Suprapubic skin (tissue), 4 donors: ENCODE measurements at regions not wholly inside any gene's neighbourhood (a gene's known extent, or its start where the extent isn't known, plus 50 kb on each side); places are given as distances from the start of the nearest gene placed in this dataset.

ENCODE experiments used
- POLR2A ChIP-seq, 2 donors: fragments of 450-650 bp; IDR thresholded peaks; one replicate each; pipeline ENCODE4 v1.6.1; 2017; ENCODE audit warnings: antibody characterized with exemption in 2 of 2, mild to moderate bottlenecking in 2 of 2, moderate library complexity in 2 of 2
- POLR2AphosphoS5 ChIP-seq, 3 donors: sonication (generic); formaldehyde crosslinking; IDR thresholded peaks; one replicate each; pipeline ENCODE4 v1.6.1; 2017; ENCODE audit warnings: antibody characterized with exemption in 3 of 3
- TF ChIP-seq, protein P1 (sequence below), 2 donors: fragments of 200-600 bp in 1 of 2; fragments of 450-650 bp in 1 of 2; sonication (generic) in 1 of 2; IDR thresholded peaks; one replicate each; pipeline ENCODE4 v1.5.1; 2016 to 2019; ENCODE audit warnings: antibody characterized with exemption in 2 of 2, mild to moderate bottlenecking in 1 of 2, moderate library complexity in 1 of 2

- TF ChIP-seq POLR2A (IDR thresholded peaks at IDR 0.05) (no peak), POLR2AphosphoS5 (IDR thresholded peaks at IDR 0.05) (no peak)
- TF ChIP-seq, protein P1, sequence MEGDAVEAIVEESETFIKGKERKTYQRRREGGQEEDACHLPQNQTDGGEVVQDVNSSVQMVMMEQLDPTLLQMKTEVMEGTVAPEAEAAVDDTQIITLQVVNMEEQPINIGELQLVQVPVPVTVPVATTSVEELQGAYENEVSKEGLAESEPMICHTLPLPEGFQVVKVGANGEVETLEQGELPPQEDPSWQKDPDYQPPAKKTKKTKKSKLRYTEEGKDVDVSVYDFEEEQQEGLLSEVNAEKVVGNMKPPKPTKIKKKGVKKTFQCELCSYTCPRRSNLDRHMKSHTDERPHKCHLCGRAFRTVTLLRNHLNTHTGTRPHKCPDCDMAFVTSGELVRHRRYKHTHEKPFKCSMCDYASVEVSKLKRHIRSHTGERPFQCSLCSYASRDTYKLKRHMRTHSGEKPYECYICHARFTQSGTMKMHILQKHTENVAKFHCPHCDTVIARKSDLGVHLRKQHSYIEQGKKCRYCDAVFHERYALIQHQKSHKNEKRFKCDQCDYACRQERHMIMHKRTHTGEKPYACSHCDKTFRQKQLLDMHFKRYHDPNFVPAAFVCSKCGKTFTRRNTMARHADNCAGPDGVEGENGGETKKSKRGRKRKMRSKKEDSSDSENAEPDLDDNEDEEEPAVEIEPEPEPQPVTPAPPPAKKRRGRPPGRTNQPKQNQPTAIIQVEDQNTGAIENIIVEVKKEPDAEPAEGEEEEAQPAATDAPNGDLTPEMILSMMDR (IDR thresholded peaks at IDR 0.05): no peak
Measured at GRCh38 chrX:95949588-95949987, 735.1 kb upstream of the DIAPH2 start.
